ENCODE measurements at regions not wholly inside any gene's neighbourhood (a gene's known extent, or its start where the extent isn't known, plus 50 kb on each side); places are given as distances from the start of the nearest gene placed in this dataset.
"Not testable (repeated sequence)": the region's sequence is repeated elsewhere in the genome, so short reads cannot be mapped to it uniquely, and the experiment has no call there.

GRCh38 chr22:33138333-33138732 is 80.2 kb upstream of the SYN3 start:
- not testable (repeated sequence) for DNase-seq

- DNase-seq = no peak
Measured at GRCh38 chr22:33130473-33130872, 72.3 kb upstream of the SYN3 start.

- DNase-seq = no peak
Measured at GRCh38 chr22:33129621-33130020, 71.4 kb upstream of the SYN3 start.

- DNase-seq = no peak
Measured at GRCh38 chr22:33126881-33127280, 68.7 kb upstream of the SYN3 start.

- no peak for DNase-seq
Measured at GRCh38 chr22:33124471-33124870, 66.3 kb upstream of the SYN3 start.

GRCh38 chr22:33122439-33122838 is 64.3 kb upstream of the SYN3 start:
- not testable (repeated sequence) for DNase-seq

- DNase-seq = no peak
Measured at GRCh38 chr22:33119044-33119443, 60.9 kb upstream of the SYN3 start.

- DNase-seq = no peak
Measured at GRCh38 chr22:33117821-33118220, 59.6 kb upstream of the SYN3 start.

- no peak for DNase-seq
Measured at GRCh38 chr22:33116841-33117547, 58.8 kb upstream of the SYN3 start.

- no peak for DNase-seq
Measured at GRCh38 chr22:33114565-33114964, 56.4 kb upstream of the SYN3 start.

- DNase-seq = peak; percentile 76
Measured at GRCh38 chr22:33112580-33112979, 54.4 kb upstream of the SYN3 start.

GRCh38 chr22:33111491-33111890 is 53.3 kb upstream of the SYN3 start:
- DNase-seq = no peak

- no peak for DNase-seq
Measured at GRCh38 chr22:33110562-33111163, 52.5 kb upstream of the SYN3 start.

GRCh38 chr22:33109514-33110430 is 51.6 kb upstream of the SYN3 start:
- no peak for DNase-seq

- DNase-seq = no peak
Measured at GRCh38 chr22:33108037-33108436, 49.9 kb upstream of the SYN3 start.
